WTC11 (cell line): ENCODE measurements at regions not wholly inside any gene's neighbourhood (a gene's known extent, or its start where the extent isn't known, plus 50 kb on each side); places are given as distances from the start of the nearest gene placed in this dataset.

Experiments used
- ATAC-seq: fragments of 200-7000 bp; cut with Tn5 transposase; 2 replicates; pipeline ENCODE4 v1.10.0; 2021; ENCODE audit warnings: mild to moderate bottlenecking, moderate library complexity
- CTCF ChIA-PET: fragments of 300-600 bp; sonication (Branson Sonifier 250); formaldehyde crosslinking; loops from one replicate; lab custom pipeline; 2021; ENCODE audit warnings: antibody characterized with exemption; lab: Charles Lee
- POLR2A ChIA-PET: fragments of 350-600 bp; sonication (Branson Sonifier 250); formaldehyde crosslinking; loops from one replicate; lab custom pipeline; 2021; ENCODE audit warnings: antibody characterized with exemption; lab: Charles Lee
- DNase-seq: peaks from one replicate; pipeline ENCODE4 v3.0.0; 2021; ENCODE audit warnings: low spot score
- H3K27ac Mint-ChIP-seq: 2 replicates; pipeline ENCODE4 v1.8.0; 2021; ENCODE audit warnings: mixed read lengths
- H3K27me3 Mint-ChIP-seq: 2 replicates; pipeline ENCODE4 v1.8.0; 2021; ENCODE audit warnings: low read depth, mild to moderate bottlenecking, moderate library complexity, mixed read lengths
- H3K36me3 Mint-ChIP-seq: 2 replicates; pipeline ENCODE4 v1.8.0; 2021; ENCODE audit warnings: mixed read lengths
- H3K4me1 Mint-ChIP-seq: 2 replicates; pipeline ENCODE4 v1.8.0; 2022; ENCODE audit warnings: mixed read lengths
- H3K4me3 Mint-ChIP-seq: 2 replicates; pipeline ENCODE4 v1.8.0; 2021; ENCODE audit warnings: mild to moderate bottlenecking, moderate library complexity, mixed read lengths
- H3K9me3 Mint-ChIP-seq: 2 replicates; pipeline ENCODE4 v1.8.0; 2021; ENCODE audit warnings: mixed read lengths
- FOXP1 ChIP-seq: sonication (generic); formaldehyde crosslinking; IDR thresholded peaks from 2 replicates; pipeline ENCODE4 v1.8.0; 2022; ENCODE audit warnings: missing genetic modification reagents, mild to moderate bottlenecking, moderate library complexity, borderline replicate concordance
- GTF2I ChIP-seq: fragments of 250-450 bp; sonication (Bioruptor Pico); conservative IDR thresholded peaks from 2 replicates; pipeline ENCODE4 v1.4.0; 2021; ENCODE audit warnings: mild to moderate bottlenecking
- IRF2 ChIP-seq: sonication (generic); formaldehyde crosslinking; IDR thresholded peaks from 2 replicates; pipeline ENCODE4 v1.8.0; 2022; ENCODE audit warnings: low read depth, missing genetic modification reagents, borderline replicate concordance
- MXD4 ChIP-seq: fragments of 250-450 bp; sonication (Bioruptor Pico); IDR thresholded peaks from 2 replicates; pipeline ENCODE4 v1.8.0; 2021; ENCODE audit warnings: mild to moderate bottlenecking, moderate library complexity, borderline replicate concordance
- NFYB ChIP-seq: sonication (generic); formaldehyde crosslinking; conservative IDR thresholded peaks from 2 replicates; pipeline ENCODE4 v1.8.0; 2022; ENCODE audit warnings: low read depth, missing genetic modification reagents
- PRDM15 ChIP-seq: sonication (generic); formaldehyde crosslinking; IDR thresholded peaks from 2 replicates; pipeline ENCODE4 v1.8.0; 2022; ENCODE audit warnings: missing genetic modification reagents
- SMAD4 ChIP-seq: sonication (generic); formaldehyde crosslinking; IDR thresholded peaks from 2 replicates; pipeline ENCODE4 v1.8.0; 2022; ENCODE audit warnings: mild to moderate bottlenecking, missing genetic modification reagents
- SOX15 ChIP-seq: fragments of 250-450 bp; sonication (Bioruptor Pico); IDR thresholded peaks from 2 replicates; pipeline ENCODE4 v1.9.0; 2021; ENCODE audit warnings: mild to moderate bottlenecking
- SP1 ChIP-seq: sonication (generic); formaldehyde crosslinking; conservative IDR thresholded peaks from 2 replicates; pipeline ENCODE4 v1.8.1; 2022; ENCODE audit warnings: missing genetic modification reagents
- TEAD4 ChIP-seq: sonication (generic); formaldehyde crosslinking; IDR thresholded peaks from 2 replicates; pipeline ENCODE4 v1.8.0; 2022; ENCODE audit warnings: mild to moderate bottlenecking, missing genetic modification reagents
- ZBTB43 ChIP-seq: sonication (generic); formaldehyde crosslinking; IDR thresholded peaks from 2 replicates; pipeline ENCODE4 v1.8.1; 2023; ENCODE audit warnings: mild to moderate bottlenecking, missing genetic modification reagents
- ZNF219 ChIP-seq: sonication (generic); formaldehyde crosslinking; IDR thresholded peaks from 2 replicates; pipeline ENCODE4 v1.8.0; 2023; ENCODE audit warnings: missing genetic modification reagents, mild to moderate bottlenecking, borderline replicate concordance
- ZNF281 ChIP-seq: sonication (generic); formaldehyde crosslinking; IDR thresholded peaks from 2 replicates; pipeline ENCODE4 v1.8.0; 2023; ENCODE audit warnings: mild to moderate bottlenecking, missing genetic modification reagents
- ZNF317 ChIP-seq: sonication (generic); formaldehyde crosslinking; IDR thresholded peaks from 2 replicates; pipeline ENCODE4 v1.8.1; 2023; ENCODE audit warnings: low read depth, mild to moderate bottlenecking, moderate library complexity, missing genetic modification reagents, borderline replicate concordance
- ZNF396 ChIP-seq: fragments of 250-450 bp; sonication (Bioruptor Pico); IDR thresholded peaks from 2 replicates; pipeline ENCODE4 v1.8.0; 2021; ENCODE audit warnings: mild to moderate bottlenecking, moderate library complexity, borderline replicate concordance
- ZNF416 ChIP-seq: fragments of 250-450 bp; sonication (Bioruptor Pico); IDR thresholded peaks from 2 replicates; pipeline ENCODE4 v1.9.0; 2021; ENCODE audit warnings: mild to moderate bottlenecking, inconsistent platforms
- ZNF423 ChIP-seq: fragments of 250-450 bp; sonication (Bioruptor Pico); IDR thresholded peaks from 2 replicates; pipeline ENCODE4 v2.1.2; 2022; ENCODE audit warnings: mild to moderate bottlenecking, moderate library complexity
- ZNF532 ChIP-seq: fragments of 250-450 bp; sonication (Bioruptor Pico); IDR thresholded peaks from 2 replicates; pipeline ENCODE4 v1.9.0; 2021; ENCODE audit warnings: mild to moderate bottlenecking, borderline replicate concordance
- TF ChIP-seq, protein P1 (sequence below): sonication (generic); formaldehyde crosslinking; IDR thresholded peaks from 2 replicates; pipeline ENCODE4 v1.8.0; 2022; ENCODE audit warnings: mild to moderate bottlenecking, missing genetic modification reagents

- TF ChIP-seq ZNF396 (CRISPR knock-in tag) (no peak), TEAD4 (CRISPR knock-in tag) (no peak)
Observed at GRCh38 chr22:47443836-47444745, 681.6 kb downstream of the TBC1D22A start (continued).

DNA sequence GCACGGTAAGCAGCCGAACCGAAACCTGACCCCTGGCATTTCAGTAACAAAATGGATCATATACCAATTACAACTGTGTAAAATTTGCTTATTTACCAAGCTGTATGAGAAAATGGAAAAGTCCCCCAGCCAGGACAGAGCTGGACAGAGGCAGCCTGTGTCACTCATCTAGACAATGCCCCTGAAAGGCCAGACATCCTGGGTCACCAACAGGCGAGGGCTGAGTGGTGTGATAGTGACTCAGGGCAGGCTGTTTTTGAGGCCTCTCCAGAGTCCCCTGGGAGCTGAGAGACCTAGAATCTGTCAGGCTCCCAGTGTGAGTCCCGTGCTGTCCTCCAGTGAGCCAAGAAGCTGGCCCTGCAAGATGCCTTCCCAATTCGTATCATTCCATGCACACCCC, 680.4 kb downstream of the TBC1D22A start:
- Mint-ChIP-seq H3K4me1 (no peaks in the 10 kb centered on the region), H3K27me3 (peaks cover 11% of the 10 kb centered on the region), H3K9me3 (peaks cover 72% of the 10 kb centered on the region), H3K4me3 (no peak overlapping the region), H3K27ac (no peak overlapping the region), H3K36me3 (peaks cover 50% of the 10 kb centered on the region)
- POLR2A ChIA-PET: no interaction called here
- TF ChIP-seq SOX15 (CRISPR knock-in tag) (no peak), FOXP1 (CRISPR knock-in tag) (no peak), ZNF317 (CRISPR knock-in tag) (no peak), PRDM15 (CRISPR knock-in tag) (no peak), SMAD4 (CRISPR knock-in tag) (no peak), NFYB (no peak), IRF2 (no peak), MXD4 (CRISPR knock-in tag) (no peak), SP1 (CRISPR knock-in tag) (no peak), ZNF532 (no peak)
- TF ChIP-seq, protein P1, sequence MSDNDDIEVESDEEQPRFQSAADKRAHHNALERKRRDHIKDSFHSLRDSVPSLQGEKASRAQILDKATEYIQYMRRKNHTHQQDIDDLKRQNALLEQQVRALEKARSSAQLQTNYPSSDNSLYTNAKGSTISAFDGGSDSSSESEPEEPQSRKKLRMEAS (CRISPR knock-in tag): no peak
- CTCF ChIA-PET: no interaction called here
- DNase-seq: no peak
- ATAC-seq: no peak

DNA sequence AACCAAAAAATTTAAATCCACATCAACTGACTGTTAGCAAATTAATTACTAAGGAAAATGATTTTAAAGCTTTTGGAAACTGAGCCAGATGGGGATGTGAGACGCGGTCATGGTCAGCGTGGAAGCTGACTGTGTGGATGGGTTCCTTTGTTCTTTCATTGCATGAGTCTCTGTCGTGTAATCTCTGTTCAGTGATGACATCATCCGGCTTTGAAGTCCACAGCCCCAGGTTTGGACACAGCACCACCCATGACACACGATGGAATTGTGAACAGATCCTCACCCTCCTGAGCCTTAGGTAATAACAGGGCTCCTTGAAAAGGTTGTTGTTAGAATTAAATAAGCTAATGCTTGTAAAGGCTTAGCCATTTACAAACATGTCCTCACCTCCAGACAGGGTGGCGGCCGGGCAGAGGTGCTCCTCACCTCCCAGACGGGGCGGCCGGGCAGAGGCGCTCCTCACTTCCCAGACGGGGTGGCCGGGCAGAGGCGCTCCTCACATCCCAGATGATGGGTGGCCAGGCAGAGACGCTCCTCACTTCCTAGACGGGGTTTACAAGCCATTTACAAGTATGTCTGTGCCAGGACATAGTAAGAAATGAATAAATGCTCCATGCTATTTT, 677.3 kb downstream of the TBC1D22A start:
- DNase-seq (no peak), ATAC-seq (no peak)
- Mint-ChIP-seq H3K27ac (no peak overlapping the region), H3K9me3 (peaks cover 73% of the 10 kb centered on the region), H3K36me3 (peaks cover 48% of the 10 kb centered on the region), H3K4me1 (no peaks in the 10 kb centered on the region), H3K4me3 (no peak overlapping the region), H3K27me3 (peaks cover 15% of the 10 kb centered on the region)
- POLR2A ChIA-PET: no interaction called here
- CTCF ChIA-PET: no interaction called here
- no peak for TF ChIP-seq ZNF416
- no peak for TF ChIP-seq ZNF281 (CRISPR knock-in tag)
- no peak for TF ChIP-seq ZNF317 (CRISPR knock-in tag)
- TF ChIP-seq SMAD4 (CRISPR knock-in tag): no peak
- no peak for TF ChIP-seq GTF2I (CRISPR knock-in tag)
- TF ChIP-seq ZBTB43 (CRISPR knock-in tag): no peak
- no peak for TF ChIP-seq ZNF423 (CRISPR knock-in tag)
- no peak for TF ChIP-seq ZNF219 (CRISPR knock-in tag)
